ENCODE measurements at regions not wholly inside any gene's neighbourhood (a gene's known extent, or its start where the extent isn't known, plus 50 kb on each side); places are given as distances from the start of the nearest gene placed in this dataset.
"Not testable (repeated sequence)": the region's sequence is repeated elsewhere in the genome, so short reads cannot be mapped to it uniquely, and the experiment has no call there.

DNA sequence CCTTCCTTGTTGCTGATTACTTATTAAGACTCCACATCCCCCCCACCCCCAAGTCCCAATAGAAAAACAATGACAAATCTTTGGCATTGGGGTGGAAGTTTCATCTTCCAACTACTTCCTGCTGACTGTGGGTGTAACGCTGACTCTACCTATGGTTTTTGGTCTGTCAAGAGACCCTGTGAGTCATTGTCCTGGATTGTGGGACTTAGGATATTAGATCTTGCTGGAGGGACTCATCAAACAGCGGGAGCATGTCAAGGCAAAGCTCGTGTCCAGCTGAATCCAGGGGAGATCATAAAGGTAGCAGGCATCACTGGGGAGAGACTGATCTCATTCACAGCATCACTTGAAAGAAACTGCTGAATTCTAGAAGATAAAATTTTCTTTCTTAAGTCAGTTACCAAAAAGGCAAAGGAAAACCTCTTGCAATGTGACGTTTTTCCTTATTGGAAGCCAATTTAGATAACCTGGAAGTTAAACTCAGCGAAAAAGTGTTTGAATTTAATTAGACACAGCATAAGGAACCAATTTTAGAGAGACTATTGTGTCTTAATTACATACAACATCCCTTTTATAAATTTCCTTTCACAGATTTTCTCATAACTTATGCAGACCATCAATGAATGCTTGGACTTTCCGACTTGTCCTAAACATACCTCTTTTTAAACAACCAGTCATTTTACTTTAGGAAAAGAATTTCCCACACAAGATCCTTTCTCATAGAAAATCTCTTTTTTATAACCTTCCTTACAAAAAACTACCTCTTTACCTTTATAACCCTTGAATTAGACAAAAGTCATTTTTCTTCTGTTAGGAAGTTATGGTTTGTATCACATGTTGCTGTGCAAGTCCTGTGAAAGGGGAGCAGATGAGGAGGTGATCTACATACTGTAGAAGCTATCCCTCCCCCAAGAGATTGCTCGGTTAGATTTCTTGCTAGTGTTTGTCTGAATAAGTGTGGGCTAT lies 94.6 kb upstream of the SCAF11 start:
- no peak for DNase-seq

DNA sequence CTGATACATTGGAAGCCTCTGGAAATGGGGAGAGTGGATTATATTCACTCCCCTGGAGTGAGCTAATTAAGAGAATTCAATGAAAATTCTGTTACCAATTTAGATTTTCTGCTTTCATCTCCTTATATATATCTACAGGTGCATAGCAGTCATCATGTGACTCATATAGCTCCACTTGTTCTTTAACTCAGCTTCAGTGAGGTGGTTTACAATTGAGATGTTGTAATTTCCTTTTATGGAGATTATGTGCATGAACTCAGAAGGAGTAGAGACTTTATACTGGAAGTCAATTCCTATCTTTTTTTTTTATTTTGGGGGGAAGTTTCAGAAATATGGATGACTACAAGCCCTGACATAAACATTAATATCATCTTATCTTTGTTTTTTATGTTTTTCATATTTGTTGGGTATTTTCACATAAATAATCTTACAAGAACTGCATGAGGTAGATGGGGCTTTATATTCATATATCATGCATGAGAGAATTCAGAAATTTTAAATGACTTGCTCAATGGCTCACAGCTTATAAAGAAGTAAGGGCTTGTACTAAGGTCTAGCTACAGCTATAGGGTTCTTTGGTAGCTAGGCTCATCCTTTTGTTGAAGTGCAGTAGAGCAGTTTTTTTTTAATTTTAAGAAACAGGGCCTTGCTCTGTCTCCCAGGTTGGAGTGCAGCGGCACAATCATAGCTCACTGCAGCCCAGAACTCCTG lies 92.3 kb upstream of the SCAF11 start:
- DNase-seq: no peak

DNA sequence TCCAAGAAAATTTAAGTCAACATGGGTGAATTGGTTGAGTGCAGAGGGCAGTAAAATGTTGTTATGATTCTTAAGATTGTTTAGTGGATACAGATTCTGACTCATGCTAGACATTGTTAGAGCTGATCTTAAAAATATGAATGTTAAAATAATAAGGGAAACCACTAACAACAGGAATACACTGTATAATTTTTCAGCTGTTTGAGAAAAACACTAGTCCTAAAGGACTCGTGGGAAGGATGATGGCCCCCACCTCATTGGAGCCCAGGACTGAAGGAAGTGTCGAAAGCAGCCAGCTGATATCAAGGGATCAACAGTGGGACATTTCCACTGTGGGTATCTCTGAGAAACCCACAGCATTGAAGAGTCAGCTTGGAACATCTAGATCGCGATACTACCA lies 82.9 kb upstream of the SCAF11 start:
- no peak for DNase-seq

GRCh38 chr12:46071769-46072624 lies 81.6 kb upstream of the SCAF11 start:
- DNase-seq: peak; percentile 87

- peak; percentile 9 for DNase-seq
Measured at GRCh38 chr12:46071335-46071734, 81.0 kb upstream of the SCAF11 start.

DNA sequence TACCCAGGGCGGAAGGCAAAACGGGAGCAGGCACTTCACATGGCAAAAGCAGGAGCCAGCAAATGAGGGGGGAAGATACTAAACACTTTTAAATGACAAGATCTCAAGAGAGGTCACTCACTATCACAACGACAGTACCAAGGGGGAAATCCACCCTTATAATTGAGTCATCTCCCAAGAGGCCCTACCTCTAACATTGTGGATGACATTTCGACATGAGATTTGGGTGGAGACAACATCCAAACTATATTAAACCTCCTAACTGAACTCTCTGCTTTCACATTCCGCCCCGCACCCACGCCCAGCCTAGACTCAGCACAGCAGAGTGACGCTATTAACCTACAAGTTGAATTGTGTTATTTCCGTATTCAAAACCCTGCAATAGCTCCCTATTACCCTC lies 76.7 kb upstream of the SCAF11 start:
- DNase-seq: no peak

- no peak for DNase-seq
Measured at GRCh38 chr12:46065412-46066166, 75.2 kb upstream of the SCAF11 start.

GRCh38 chr12:46064548-46064947 lies 74.2 kb upstream of the SCAF11 start:
- no peak for DNase-seq

DNA sequence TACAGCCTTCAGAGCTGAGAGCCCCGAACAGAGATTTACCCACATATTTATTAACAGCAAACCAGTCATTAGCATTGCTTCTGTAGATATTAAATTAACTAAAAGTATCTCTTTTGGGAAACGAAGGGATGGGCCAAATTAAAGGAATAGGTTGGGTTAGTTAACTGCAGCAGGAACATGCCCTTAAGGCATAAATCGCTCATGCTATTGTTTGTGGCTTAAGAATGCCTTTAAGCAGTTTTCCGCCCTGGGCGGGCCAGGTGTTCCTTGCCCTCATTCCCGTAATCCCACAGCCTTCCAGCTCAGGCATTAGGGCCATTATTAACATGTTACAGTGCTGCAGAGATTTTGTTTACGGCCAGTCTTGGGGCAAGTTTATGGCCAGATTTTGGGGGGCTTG lies 68.3 kb upstream of the SCAF11 start:
- DNase-seq: not testable (repeated sequence)

DNA sequence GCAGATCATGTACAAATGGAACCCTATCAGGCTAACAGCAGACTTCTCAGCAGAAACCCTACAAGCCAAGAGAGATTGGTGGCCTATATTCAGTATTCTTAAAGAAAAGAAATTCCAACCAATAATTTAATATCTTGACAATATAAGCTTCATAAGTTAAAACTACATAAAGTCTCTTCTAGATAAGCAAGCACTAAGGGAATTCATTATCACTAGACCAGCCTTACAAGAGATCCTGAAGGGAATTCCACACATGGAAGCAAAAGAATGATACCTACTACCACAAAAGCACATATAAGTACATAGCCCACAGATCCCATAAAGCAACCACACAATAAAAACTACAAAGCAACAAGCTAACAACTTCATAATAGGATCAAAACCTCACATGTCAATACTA lies 60.4 kb upstream of the SCAF11 start:
- no peak for DNase-seq

DNA sequence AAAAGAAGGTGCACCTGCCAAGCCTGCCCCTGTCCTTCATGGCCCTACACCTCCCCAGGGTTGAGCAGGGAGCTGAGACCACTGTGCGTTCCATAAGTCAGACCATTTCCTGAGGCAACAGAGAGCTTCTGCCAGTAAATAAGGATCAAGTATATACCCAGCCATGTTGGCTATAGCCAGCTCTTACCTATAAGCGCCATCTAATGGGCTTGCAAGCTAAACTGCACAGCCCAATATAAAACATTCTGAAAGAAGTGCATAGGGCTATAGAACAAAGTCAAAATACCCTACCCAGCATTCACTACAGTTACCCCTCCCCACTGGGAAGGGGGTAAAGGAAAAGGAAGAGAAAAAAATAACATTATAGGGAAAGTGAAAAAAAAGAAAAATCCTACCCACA lies 59.3 kb upstream of the SCAF11 start:
- peak; percentile 3 for DNase-seq

GRCh38 chr12:46046436-46046835 lies 56.1 kb upstream of the SCAF11 start:
- no peak for DNase-seq

GRCh38 chr12:46043972-46044520 lies 53.7 kb upstream of the SCAF11 start:
- DNase-seq: no peak
